ENCODE measurements at regions not wholly inside any gene's neighbourhood (a gene's known extent, or its start where the extent isn't known, plus 50 kb on each side); places are given as distances from the start of the nearest gene placed in this dataset.

- no peaks in the 10 kb centered on the region for H3K9me3 ChIP-seq
- H3K27ac Mint-ChIP-seq (ENCODE audit: unreplicated experiment), result no peak overlapping the region
These were observed 464.4 kb downstream of the TAF11L14 start for GRCh38 chr5:18098691-18099090.

GRCh38 chr5:18099261-18099660, 465.0 kb downstream of the TAF11L14 start:
- peaks cover 6% of the 10 kb centered on the region for H3K27me3 Mint-ChIP-seq (ENCODE audit: insufficient read depth, unreplicated experiment)
- DNase-seq, result no peak
- intact Hi-C loops (cut with micrococcal nuclease; ENCODE audit: unreplicated experiment), result no loop called here
- no peaks in the 10 kb centered on the region for H3K36me3 Mint-ChIP-seq (ENCODE audit: insufficient read depth, unreplicated experiment)
- no peaks in the 10 kb centered on the region for H3K4me1 Mint-ChIP-seq (ENCODE audit: low read depth, unreplicated experiment)
- H3K27me3 ChIP-seq (replicated peaks; ENCODE audit: control insufficient read depth, insufficient read depth, low read length), result no peaks in the 10 kb centered on the region
- H3K4me1 ChIP-seq, result no peaks in the 10 kb centered on the region
- H3K4me3 ChIP-seq (ENCODE audit: low read depth, low read length), result no peak overlapping the region
- no TSS peak for BruUV-seq (replicated peaks)
- ChIA-PET POLR2A (no interaction called here), CTCF (no interaction called here)
- H3K9me3 ChIP-seq, result no peaks in the 10 kb centered on the region
- no peaks in the 10 kb centered on the region for H3K36me3 ChIP-seq (ENCODE audit: control insufficient read depth, insufficient read depth, low read length)
- TF ChIP-seq CTCF (IDR thresholded peaks at IDR 0.05; ENCODE audit: insufficient read depth in 1 of 2, low read depth in 1 of 2, low read length in 1 of 2, severe bottlenecking in 1 of 2, unreplicated experiment in 1 of 2), result no peak
- no peak overlapping the region for H3K27ac Mint-ChIP-seq (ENCODE audit: unreplicated experiment)
- H3K9me3 Mint-ChIP-seq (ENCODE audit: unreplicated experiment), result no peaks in the 10 kb centered on the region
- H3K4me3 Mint-ChIP-seq (ENCODE audit: unreplicated experiment), result no peak overlapping the region

More at GRCh38 chr5:18098691-18099090, 464.4 kb downstream of the TAF11L14 start:
- H3K9me3 Mint-ChIP-seq (ENCODE audit: unreplicated experiment), result no peaks in the 10 kb centered on the region
- Histone ChIP-seq H3K4me3 (ENCODE audit: low read depth, low read length) (no peak overlapping the region), H3K36me3 (ENCODE audit: control insufficient read depth, insufficient read depth, low read length) (no peaks in the 10 kb centered on the region), H3K4me1 (no peaks in the 10 kb centered on the region), H3K27me3 (replicated peaks; ENCODE audit: control insufficient read depth, insufficient read depth, low read length) (no peaks in the 10 kb centered on the region)
- CTCF ChIA-PET, result no interaction called here
- no peak for TF ChIP-seq CTCF (IDR thresholded peaks at IDR 0.05; ENCODE audit: insufficient read depth in 1 of 2, low read depth in 1 of 2, low read length in 1 of 2, severe bottlenecking in 1 of 2, unreplicated experiment in 1 of 2)
- peaks cover 6% of the 10 kb centered on the region for H3K27me3 Mint-ChIP-seq (ENCODE audit: insufficient read depth, unreplicated experiment)
- no peak for DNase-seq
- no peaks in the 10 kb centered on the region for H3K36me3 Mint-ChIP-seq (ENCODE audit: insufficient read depth, unreplicated experiment)
- no peak overlapping the region for H3K4me3 Mint-ChIP-seq (ENCODE audit: unreplicated experiment)
- no TSS peak for BruUV-seq (replicated peaks)
- POLR2A ChIA-PET, result no interaction called here
- intact Hi-C loops (cut with micrococcal nuclease; ENCODE audit: unreplicated experiment), result no loop called here
- no peaks in the 10 kb centered on the region for H3K4me1 Mint-ChIP-seq (ENCODE audit: low read depth, unreplicated experiment)

- Mint-ChIP-seq H3K9me3 (ENCODE audit: unreplicated experiment) (no peaks in the 10 kb centered on the region), H3K4me1 (ENCODE audit: low read depth, unreplicated experiment) (no peaks in the 10 kb centered on the region), H3K36me3 (ENCODE audit: insufficient read depth, unreplicated experiment) (no peaks in the 10 kb centered on the region), H3K27ac (ENCODE audit: unreplicated experiment) (no peak overlapping the region), H3K4me3 (ENCODE audit: unreplicated experiment) (no peak overlapping the region), H3K27me3 (ENCODE audit: insufficient read depth, unreplicated experiment) (peaks cover 3% of the 10 kb centered on the region)
- BruUV-seq (replicated peaks), result no TSS peak
- no peaks in the 10 kb centered on the region for H3K36me3 ChIP-seq (ENCODE audit: control insufficient read depth, insufficient read depth, low read length)
- no peak for DNase-seq
- POLR2A ChIA-PET, result no interaction called here
- TF ChIP-seq CTCF (IDR thresholded peaks at IDR 0.05; ENCODE audit: insufficient read depth in 1 of 2, low read depth in 1 of 2, low read length in 1 of 2, severe bottlenecking in 1 of 2, unreplicated experiment in 1 of 2), result no peak
- no peaks in the 10 kb centered on the region for H3K4me1 ChIP-seq
- CTCF ChIA-PET, result no interaction called here
- no peaks in the 10 kb centered on the region for H3K9me3 ChIP-seq
- no peaks in the 10 kb centered on the region for H3K27me3 ChIP-seq (replicated peaks; ENCODE audit: control insufficient read depth, insufficient read depth, low read length)
- no peak overlapping the region for H3K4me3 ChIP-seq (ENCODE audit: low read depth, low read length)
- intact Hi-C loops (cut with micrococcal nuclease; ENCODE audit: unreplicated experiment), result no loop called here
These were observed 467.3 kb downstream of the TAF11L14 start for GRCh38 chr5:18101532-18101931.
